ENCODE measurements at regions not wholly inside any gene's neighbourhood (a gene's known extent, or its start where the extent isn't known, plus 50 kb on each side); places are given as distances from the start of the nearest gene placed in this dataset.

DNA sequence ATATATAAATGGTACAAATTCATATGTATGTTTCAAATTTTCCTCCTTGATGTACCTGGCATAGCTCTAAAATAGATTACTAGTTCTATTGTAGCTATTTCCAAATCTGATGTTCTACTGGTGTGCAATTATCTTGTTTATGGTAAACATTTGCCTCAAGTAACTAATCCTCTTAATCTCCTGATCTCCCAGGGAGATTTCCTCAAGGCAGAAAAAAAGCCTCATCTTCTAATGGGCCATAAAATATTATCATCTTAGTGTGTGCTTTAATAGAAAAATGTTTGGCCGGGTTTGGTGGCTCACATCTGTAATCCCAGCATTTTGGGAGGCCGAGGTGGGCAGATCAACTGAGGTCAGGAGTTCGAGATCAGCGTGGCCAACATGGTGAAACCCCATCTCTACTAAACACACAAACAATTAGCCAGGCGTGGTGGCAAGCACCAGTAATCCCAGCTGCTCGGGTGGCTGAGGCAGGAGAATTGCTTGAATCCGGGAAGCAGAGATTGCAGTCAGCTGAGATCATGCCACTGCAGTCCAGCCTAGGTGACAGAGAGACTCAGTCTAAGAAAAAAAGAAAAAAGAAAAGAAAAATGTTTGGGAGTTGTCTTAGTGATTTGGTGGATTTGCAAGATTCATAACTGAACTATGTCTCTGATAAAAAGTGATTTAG, 498.9 kb upstream of the SLITRK5 start:
- TF ChIP-seq CTCF (IDR thresholded peaks at IDR 0.05 in 4 of 5, conservative IDR thresholded peaks at IDR 0.05 in 1 of 5): no peak
- no peak for TF ChIP-seq POLR2A (IDR thresholded peaks at IDR 0.05)

Measured in gastrocnemius medialis (tissue), 4 donors.